GM18861 (cell line): ENCODE measurements at regions not wholly inside any gene's neighbourhood (a gene's known extent, or its start where the extent isn't known, plus 50 kb on each side); places are given as distances from the start of the nearest gene placed in this dataset.
"Not testable (repeated sequence)": the region's sequence is repeated elsewhere in the genome, so short reads cannot be mapped to it uniquely, and the experiment has no call there.

Experiments
- ATAC-seq: cut with Tn5 transposase; IDR thresholded peaks from one replicate; pipeline ENCODE4 v1.9.1; 2021; ENCODE audit not compliant: unreplicated experiment

DNA sequence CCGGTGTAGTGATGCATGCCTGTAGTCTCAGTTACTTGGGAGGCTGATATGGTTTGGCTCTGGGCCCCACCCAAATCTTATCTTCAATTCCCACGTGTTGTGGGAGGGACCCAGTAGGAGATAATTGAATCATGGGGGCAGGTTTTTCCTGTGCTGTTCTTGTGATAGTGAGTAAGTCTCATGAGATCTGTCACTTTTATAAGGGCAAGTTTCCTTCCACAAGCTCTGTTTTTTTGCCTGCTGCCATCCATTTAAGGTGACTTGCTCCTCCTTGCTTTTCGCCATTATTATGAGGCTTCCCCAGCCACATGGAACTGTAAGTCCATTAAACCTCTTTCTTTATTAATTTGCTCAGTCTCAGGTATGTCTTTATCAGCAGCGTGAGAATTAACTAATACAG is 566.7 kb upstream of the NECTIN3 start:
- ATAC-seq: no peak

DNA sequence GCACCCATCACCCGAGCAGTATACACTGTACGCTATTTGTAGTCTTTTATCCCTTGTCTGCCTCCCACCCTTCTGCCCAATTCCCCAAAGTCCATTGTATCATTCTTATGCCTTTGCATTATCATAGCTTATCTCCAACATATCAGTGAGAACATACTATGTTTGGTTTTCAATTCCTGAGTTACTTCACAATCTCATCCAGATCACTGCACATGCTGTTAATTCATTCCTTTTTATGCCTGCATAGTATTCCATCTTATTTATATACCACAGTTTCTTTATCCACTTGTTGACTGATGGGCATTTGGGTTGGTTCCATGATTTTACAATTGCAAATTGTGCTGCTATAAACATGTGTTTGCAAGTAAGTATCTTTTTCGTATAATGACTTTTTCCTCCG is 564.7 kb upstream of the NECTIN3 start:
- no peak for ATAC-seq

DNA sequence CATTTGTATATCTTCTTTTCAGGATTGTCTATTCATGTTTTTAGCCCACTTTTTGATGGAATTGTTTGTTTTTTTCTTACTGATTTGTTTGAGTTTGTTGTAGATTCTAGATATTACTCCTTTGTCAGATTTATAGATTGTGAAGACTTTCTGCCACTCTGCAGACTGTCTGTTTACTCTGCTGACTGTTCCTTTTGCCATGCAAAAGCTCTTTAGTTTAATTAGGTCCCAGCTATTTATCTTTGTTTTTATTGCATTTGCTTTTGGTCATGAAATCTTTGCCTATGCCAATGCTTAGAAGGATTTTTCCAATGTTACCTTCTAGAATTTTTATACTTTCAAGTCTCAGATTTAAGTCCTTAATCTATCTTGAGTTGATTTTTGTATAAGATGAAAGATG is 564.0 kb upstream of the NECTIN3 start:
- not testable (repeated sequence) for ATAC-seq

DNA sequence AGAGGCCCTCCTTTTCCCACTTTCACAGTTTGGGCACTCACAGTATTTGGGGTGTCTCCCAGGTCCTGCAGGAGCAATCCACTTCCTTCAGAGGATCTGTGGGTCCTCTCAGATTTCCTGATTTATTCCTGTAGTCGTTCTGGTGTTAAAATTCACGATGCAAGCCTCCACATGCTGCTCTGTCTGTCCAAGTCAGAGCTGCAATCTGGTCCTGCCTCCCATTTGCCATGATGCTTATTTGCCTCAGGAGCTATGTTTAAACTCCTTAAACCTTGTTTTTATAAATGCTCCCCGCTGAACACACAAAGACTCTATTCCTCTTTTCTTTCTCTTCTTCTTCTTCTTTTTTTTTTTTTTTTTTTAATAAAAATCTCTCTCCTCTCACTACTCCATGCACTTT is 558.7 kb upstream of the NECTIN3 start:
- ATAC-seq: no peak

DNA sequence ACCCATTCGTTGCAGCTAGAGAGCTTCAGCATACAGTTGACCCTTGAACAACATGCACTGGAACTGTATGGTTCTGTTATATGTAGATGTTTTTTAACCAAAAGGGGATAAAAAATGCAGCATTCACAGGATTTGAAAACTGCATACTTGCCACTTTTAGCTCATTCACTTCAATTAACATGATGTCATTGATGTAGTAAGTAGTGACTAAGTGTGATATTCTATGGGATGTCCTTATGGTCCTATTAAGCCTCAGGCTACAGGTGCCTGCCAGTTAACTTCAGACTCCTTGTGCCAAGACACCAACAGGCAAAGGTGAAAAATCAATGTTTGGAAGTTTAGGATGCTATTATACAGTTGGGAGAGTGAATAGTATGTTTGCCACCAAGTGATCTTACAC is 553.6 kb upstream of the NECTIN3 start:
- ATAC-seq: no peak

DNA sequence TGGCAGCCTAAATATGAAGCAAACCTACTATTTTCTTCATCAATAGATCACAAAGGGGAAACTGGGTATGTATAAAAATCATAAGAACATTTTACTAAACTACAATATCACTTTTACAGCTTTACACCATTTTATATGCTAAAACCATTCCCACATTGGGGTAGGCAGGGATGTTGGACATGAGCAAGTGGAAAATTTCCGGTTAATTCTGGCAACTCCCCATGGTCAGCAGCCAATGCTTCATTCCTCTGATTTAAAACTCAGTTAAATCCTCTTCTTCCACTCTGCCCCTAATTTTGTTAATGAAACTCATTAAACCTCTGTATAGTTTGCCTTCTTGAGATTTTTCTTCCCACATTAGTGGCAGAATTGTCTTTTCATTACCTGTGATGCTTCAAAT is 552.5 kb upstream of the NECTIN3 start:
- ATAC-seq: no peak

DNA sequence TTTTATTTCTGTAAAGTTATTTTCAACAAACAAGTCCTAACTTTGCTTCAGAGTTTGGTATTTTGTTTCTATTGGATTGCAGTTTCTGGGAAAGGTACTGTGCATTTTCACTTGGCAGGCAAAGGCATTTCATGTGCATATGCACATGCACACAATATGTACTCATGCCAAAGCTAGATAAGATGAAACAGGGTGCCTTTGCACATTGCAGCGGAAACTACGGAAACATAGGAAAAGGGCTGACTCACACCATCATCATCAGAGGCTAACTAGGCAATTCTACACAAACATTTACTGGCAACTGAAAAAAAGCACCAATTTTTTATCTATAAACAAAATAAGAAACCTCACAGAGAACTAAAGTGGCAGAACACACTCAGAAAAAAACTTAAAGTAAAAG is 550.6 kb upstream of the NECTIN3 start:
- ATAC-seq: no peak

DNA sequence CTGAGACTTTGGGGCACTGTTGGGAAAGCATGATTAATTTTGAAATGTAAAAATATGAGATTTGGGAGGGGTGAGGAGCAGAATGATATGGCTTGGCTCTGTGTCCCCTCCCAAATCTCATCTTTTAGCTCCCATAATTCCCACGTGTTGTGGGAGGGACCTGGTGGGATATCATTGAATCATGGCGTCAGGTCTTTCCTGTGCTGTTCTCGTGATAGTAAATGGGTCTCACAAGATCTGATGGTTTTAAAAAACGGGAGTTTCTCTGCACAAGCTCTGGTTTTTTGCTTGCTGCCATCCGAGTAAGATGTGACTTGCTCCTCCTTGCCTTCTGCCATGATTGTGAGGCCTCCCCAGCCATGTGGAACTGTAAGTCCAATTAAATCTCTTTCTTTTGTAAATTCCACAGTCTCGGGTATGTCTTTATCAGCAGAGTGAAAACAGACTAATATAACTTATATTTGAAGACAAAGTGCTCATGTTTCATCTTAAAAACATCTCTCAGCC is 546.0 kb upstream of the NECTIN3 start:
- ATAC-seq: not testable (repeated sequence)

DNA sequence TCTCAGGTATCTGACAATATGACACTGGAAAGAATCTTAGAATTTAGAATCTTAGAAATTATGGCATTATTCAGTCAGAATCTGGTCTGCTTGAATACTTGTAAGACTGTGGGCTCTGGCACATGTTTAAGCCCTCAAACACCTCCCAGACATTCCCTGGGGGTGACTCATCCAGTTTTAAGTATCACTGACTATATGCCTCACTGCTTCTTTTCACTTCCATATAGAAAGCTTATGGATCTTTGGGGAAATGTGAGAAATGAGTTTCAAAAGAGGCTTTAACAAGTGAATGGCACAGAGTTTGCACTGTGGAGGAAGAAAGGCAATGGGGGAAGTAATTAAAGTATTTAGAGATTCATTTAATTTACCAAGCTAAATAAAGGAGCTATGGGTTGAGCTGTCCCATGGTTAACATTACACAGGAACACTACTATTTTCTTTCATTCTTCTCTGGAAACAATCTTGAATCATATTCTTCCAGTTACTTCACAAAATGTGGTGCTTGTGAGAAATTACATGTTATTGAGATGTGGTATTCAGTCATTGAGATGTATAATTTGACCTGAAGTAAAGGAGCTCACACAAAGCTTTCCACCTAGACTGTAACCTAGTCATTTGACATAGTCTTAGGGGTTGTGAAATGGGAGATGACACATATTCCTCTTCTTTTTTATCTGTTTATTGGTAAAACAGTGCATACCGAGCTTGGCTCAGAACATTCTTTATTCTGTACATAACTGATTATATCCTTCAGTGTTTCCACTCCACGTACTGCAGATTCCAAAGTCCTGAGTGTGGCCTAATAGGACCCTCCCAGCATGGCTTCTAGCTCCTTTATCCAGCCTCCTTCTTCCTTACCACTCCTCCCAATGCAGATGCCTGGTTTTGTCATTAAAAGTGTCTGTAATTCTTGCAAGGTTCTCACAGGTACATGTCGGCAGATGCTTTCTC is 544.6 kb upstream of the NECTIN3 start:
- no peak for ATAC-seq

DNA sequence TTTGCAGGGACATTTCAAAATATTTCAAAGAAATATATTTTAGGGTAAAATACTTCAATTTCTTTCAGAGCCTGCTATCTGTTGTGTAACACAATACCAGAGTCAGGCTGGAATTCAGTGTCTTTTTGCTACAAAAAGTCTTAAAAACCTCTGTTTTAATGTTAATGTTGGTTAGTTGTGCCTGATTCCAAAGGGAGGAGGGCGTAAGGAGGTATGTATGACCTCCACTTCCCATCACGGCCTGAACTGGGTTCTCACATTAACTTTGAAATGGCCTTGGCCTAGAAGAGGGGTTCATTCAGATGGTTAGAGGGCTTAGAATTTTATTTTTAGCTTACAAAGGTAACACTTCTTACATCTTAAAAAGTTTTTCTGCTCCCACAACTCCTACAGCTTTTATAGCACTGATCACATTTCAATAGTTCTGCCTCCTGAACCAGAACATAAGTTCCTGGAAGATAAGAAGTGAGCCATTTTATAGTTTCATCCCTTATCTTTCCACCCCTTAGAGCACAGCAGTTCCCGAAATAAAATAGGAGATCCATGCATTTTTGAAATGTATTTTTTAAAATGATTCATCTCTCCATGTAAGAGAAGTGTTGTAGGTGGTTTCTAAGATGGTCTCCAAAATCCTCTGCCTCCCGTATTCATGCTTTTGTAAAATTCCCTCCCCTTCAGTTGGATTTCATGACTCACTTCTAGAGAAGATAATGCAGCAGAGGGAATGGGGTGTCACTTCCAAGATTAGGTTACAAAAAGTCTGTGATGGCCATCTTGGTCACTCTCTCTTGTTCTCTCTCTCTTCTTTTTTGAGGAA is 543.1 kb upstream of the NECTIN3 start:
- ATAC-seq: no peak

DNA sequence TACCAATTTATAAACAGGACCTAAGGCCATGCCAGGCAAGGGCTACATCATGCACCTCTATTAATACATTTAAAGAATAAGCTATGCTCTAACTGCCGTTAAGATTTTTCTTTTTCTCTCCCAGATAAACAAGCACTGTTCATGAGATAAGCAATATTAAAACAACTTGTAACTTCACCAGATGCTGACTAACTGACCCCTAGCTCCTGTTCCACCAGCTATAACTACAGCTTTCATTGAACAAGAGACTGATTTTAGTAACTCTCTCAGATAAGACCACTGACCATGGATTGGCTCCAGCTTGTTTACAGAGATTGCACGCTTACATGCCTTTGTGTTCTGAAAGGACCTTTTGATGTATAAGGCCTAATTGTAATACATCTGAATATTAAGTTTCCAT is 540.7 kb upstream of the NECTIN3 start:
- ATAC-seq: no peak

DNA sequence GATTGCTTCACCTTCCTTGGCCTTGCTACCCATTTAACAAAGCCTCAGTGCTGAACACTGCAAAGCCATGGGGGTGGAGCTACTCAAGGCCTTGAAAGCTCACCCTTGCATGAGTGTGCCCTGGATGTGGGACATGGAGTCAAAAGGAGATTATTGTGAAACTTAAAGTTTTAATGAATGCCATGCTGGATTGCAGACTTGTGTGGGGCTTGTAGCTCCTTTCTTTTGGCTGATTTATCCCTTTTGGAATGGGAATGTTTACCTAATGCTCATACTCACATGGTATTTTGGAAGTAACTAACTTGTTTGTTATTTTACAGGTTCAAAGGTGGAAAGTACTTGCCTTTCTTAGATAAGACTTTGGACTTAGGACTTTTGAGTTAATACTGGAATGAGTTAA is 538.5 kb upstream of the NECTIN3 start:
- ATAC-seq: no peak

DNA sequence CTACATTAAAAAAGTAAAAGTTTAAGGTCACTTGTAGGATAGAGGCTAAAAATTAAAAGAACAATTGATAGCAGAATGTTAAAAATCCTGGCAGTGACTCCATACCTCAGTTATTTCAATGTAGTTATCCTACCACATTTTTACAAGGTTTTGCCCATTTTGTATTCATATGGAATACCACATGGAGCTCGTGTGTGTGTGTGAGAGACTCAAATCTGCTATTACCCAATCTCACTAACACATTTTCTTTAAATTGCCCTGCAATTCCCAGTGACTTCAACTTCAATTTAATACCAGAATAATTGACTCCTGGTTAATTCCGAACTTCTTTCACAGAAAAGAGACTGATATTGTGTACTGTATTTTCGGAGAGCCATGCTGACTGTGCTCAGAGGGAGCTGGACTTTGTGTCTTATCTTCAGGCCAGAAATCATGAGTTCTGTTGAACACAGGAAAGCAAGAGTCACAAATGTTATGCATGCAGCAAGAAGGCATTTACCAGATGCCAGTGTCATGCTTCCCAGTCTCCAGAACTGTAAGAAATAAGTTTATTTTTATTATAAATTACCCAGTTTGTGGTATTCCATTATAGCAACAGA is 529.0 kb upstream of the NECTIN3 start:
- ATAC-seq: no peak

DNA sequence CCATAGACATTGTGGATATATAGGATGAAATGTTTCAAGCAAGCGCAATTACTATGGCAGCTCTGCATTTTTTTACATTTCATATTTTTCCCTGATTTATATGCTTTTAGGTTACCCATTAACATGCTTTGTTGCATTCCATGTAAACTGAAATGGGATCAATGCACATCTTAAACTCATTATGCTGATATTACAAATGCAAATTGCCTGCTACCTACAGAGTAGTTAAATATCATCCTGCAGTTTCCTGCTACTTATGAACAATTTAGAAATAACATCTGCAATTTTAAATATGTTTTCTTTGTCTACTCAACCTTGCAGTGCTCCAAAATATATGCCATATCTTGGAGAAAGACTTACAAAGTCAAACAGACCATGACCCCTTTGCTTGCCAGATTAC is 526.9 kb upstream of the NECTIN3 start:
- ATAC-seq: no peak

DNA sequence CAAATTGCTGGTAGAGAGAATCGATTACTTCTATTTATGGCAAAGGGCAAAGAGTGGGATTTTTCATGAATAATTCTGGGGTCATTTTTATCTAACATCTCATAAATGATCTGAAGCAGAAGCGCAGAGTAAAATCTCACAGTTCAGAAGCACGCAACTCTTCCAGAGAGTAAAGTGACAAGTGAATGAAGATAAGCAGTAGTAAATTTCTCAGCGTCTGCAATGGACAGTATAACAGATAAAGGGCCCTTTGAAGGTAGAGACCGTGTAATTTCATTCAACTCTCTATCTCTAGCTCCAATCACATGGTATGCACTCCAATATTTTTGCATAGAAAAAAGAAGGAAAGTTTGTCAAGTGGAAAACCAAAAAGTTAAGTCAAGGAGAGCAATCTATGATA is 521.1 kb upstream of the NECTIN3 start:
- ATAC-seq: no peak

DNA sequence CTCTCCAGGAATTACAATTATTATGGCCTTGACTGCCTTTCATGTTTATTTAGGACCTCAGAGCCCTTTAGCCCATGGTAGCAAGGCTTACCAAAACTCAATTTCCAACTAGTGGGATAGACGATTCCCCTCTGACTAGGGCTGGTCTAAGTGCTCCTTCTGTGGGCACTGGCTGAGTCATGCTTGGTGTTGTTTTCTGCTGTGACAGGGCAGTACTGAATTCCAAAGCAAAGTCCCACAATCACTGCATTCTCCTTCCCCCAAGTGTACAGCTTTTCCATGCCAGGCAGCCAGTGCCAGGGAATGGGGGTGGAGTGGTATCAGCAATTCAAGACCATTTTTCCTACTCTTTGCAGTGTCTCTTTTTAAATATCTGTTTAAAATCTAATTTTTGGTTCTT is 509.0 kb upstream of the NECTIN3 start:
- ATAC-seq: no peak

DNA sequence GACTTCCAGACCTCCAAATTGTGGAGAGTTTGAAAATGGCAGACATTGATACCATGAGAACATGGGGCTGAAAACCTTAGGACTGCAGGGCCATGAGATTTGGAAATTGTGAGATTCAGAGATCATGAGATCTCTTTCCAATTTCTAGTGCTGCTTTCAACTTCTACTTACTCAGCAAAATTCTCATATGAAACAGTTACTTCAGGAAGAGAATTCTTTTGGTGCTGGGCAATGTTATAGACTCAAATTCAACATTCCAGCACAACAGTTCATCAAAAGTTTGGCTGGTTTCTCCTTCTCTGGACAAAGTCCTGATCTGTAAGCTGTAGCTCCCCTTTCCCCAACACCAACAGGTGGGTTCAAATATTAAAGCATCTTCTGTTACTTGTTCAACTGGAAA is 506.9 kb upstream of the NECTIN3 start:
- ATAC-seq: no peak

DNA sequence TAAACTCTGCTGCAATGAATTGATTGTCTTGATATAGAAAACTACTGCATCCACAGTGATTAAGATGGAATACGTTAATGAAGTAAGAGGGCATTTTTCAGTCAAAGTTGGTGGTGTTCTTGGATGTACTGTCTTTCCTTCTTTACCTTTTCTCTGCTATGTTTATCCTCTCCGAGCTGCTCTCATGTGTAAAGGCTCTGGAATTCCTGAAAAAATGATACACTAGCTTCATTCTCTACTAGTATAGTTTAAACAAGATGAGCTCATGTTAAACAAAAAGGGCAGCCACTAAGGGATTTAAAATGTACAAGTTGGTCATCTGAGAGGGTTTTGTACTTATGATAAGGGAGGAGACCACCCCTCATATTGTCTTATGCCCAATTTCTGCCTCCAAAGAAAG is 504.6 kb upstream of the NECTIN3 start:
- no peak for ATAC-seq

DNA sequence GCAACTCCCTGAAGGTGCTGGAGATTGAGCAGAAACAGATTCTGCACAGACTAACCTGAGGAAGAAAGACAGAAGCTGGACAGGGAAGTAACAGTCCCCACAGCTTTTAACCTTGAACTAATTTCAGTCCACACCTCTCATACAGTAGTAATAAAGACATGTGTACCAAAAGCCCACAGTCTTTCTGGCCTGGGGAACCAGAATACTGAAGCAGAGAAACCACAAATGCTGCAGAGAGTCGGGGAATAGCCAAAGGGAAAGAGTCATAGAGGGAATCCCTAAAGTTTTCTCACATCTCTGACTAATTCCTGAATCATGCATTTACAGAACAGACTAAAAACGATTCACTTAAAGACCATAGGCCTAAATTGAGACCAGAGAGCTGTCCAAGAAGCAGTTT is 503.4 kb upstream of the NECTIN3 start:
- peak; percentile 66 for ATAC-seq

DNA sequence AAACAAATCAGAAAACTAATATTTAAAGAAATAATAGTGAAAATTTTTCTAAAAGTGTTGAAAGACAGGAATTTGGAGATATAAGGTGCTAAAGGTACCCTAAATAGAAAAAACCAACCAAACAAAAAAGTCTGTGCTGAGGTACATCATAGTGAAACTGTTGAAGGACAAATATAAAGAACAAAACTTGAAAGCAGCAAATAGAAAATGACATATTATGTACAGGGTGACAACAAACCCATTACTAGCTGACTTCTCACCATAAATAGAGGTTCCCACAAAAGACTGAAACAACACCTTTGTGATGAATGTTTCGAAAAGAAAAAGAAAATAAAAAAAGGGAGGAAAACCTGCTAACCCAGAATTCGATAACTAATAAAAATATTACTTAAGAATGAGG is 502.5 kb upstream of the NECTIN3 start:
- ATAC-seq: peak; percentile 55

DNA sequence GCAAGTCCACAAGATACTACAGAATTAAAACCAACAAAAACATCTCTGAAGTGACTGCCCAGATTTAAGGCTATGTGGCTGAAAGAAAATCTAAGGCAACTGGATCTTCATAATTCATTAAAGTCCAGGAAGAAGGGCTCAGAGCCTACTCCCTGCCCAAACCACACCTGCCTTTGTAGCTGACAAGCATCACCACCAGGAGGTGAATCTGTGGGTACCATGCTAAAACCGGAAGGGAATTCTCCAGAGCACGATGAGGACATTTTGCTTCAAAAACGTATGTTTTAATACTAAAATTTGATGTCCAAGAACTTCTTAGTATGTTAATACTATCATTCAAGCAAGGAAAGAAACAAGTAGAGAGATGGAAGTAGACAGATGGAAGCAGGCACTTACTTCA is 495.9 kb upstream of the NECTIN3 start:
- no peak for ATAC-seq

DNA sequence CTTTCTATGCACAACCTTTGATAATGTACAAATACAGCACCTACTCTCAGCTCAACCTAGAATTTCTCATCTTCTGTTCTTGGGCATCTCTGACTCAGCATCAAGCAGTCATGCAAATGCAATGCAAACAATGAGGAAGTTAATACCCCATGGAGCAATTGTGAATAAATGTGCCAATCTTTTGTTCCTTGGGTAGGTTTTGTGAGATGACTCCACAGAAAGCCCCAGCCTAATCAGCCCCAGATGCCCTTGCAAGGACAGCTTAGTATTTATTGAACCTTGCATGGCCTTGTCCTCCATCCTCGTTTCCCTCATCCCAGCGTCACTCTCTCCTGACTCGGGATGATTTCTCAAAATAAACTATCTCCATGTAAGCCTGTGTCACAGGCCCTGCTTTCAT is 494.7 kb upstream of the NECTIN3 start:
- ATAC-seq: no peak
